Keratinocyte (primary cell): ENCODE measurements at regions not wholly inside any gene's neighbourhood (a gene's known extent, or its start where the extent isn't known, plus 50 kb on each side); places are given as distances from the start of the nearest gene placed in this dataset.

Experiments
- DNase-seq: peaks from one replicate; pipeline ENCODE4 v3.0.0-alpha.2; 2011; ENCODE audit warnings: low read depth, missing footprints, low spot score
- FAIRE-seq: peaks from 2 replicates; lab custom pipeline; 2011; peaks lifted over from hg19 to GRCh38; lab: Jason Lieb, UNC
- H2AFZ ChIP-seq: 2 replicates; pipeline ENCODE4 v1.6.0; 2012; ENCODE audit warnings: low read length, control low read depth, inconsistent platforms; ENCODE audit not compliant: control insufficient read depth
- H3K27ac ChIP-seq: 2 replicates; pipeline ENCODE4 v1.5.1; 2011; ENCODE audit warnings: low read length; ENCODE audit not compliant: control insufficient read depth, insufficient read depth
- H3K27me3 ChIP-seq: 3 replicates; pipeline ENCODE4 v1.6.0; 2011; ENCODE audit warnings: low read length; ENCODE audit not compliant: control insufficient read depth, insufficient read depth; ENCODE audit errors: extremely low read depth
- H3K36me3 ChIP-seq, 2 experiments: 2 replicates in 1 of 2; 3 replicates in 1 of 2; pipeline ENCODE4 v1.5.1; 2011; ENCODE audit warnings: low read length in 2 of 2, mild to moderate bottlenecking in 1 of 2; ENCODE audit not compliant: control insufficient read depth in 2 of 2, insufficient read depth in 2 of 2; ENCODE audit errors: extremely low read depth in 1 of 2
- H3K4me1 ChIP-seq: 3 replicates; pipeline ENCODE4 v1.5.1; 2011; ENCODE audit warnings: low read length; ENCODE audit not compliant: control insufficient read depth, insufficient read depth; ENCODE audit errors: extremely low read depth
- H3K4me2 ChIP-seq: 3 replicates; pipeline ENCODE4 v1.6.0; 2011; ENCODE audit warnings: low read depth, low read length; ENCODE audit not compliant: control insufficient read depth, insufficient read depth; ENCODE audit errors: extremely low read depth
- H3K4me3 ChIP-seq, 3 experiments: fragments of 200-600 bp in 1 of 3; sonication (generic) in 1 of 3; 2 replicates in 2 of 3; 3 replicates in 1 of 3; pipeline ENCODE4 v1.5.1; 2011 to 2016; ENCODE audit warnings: low read length in 3 of 3, mild to moderate bottlenecking in 3 of 3, control low read depth in 2 of 3, inconsistent platforms in 1 of 3, low read depth in 1 of 3, mixed read lengths in 1 of 3, mixed run types in 1 of 3, moderate library complexity in 1 of 3; ENCODE audit not compliant: control insufficient read depth in 2 of 3, insufficient read depth in 2 of 3; ENCODE audit errors: extremely low read depth in 1 of 3
- H3K79me2 ChIP-seq: 2 replicates; pipeline ENCODE4 v1.6.0; 2012; ENCODE audit warnings: low read length; ENCODE audit not compliant: control insufficient read depth, insufficient read depth
- H3K9ac ChIP-seq: 3 replicates; pipeline ENCODE4 v1.6.0; 2011; ENCODE audit warnings: low read length; ENCODE audit not compliant: control insufficient read depth, insufficient read depth; ENCODE audit errors: extremely low read depth
- H3K9me1 ChIP-seq: 3 replicates; pipeline ENCODE4 v1.6.0; 2011; ENCODE audit warnings: low read length; ENCODE audit not compliant: control insufficient read depth, insufficient read depth; ENCODE audit errors: extremely low read depth
- H3K9me3 ChIP-seq: 2 replicates; pipeline ENCODE4 v1.5.1; 2012; ENCODE audit warnings: low read depth, low read length; ENCODE audit not compliant: control insufficient read depth
- H4K20me1 ChIP-seq: 3 replicates; pipeline ENCODE4 v1.6.0; 2011; ENCODE audit warnings: low read length; ENCODE audit not compliant: control insufficient read depth, insufficient read depth; ENCODE audit errors: extremely low read depth
- CTCF ChIP-seq, 3 experiments: IDR thresholded peaks in 1 of 3; conservative IDR thresholded peaks in 1 of 3; optimal IDR thresholded peaks in 1 of 3; 2 replicates in 2 of 3; 3 replicates in 1 of 3; pipeline versions ENCODE3 to v1.5.1; 2011; ENCODE audit warnings: low read length in 3 of 3, mild to moderate bottlenecking in 3 of 3, moderate library complexity in 2 of 3, control low read depth in 1 of 3, inconsistent platforms in 1 of 3; ENCODE audit not compliant: insufficient read depth in 2 of 3; ENCODE audit errors: extremely low read depth in 1 of 3
- EZH2 ChIP-seq: IDR thresholded peaks from one replicate; pipeline ENCODE4 v1.6.1; 2012; ENCODE audit warnings: inconsistent platforms, mild to moderate bottlenecking, low read length, moderate library complexity
- dilution Hi-C: fragments of 300-500 bp; cut with MboI; formaldehyde crosslinking; loops from one replicate; pipeline ENCODE4 v1.7.0; 2020; ENCODE audit warnings: low sequenced_read_pairs; ENCODE audit not compliant: extremely low pct_ligation_motif_present

GRCh38 chr10:118508863-118509262 lies 86.6 kb downstream of the PRLHR start:
- peaks cover 32% of the 10 kb centered on the region for H3K4me1 ChIP-seq
- H3K27ac ChIP-seq = no peak overlapping the region
- FAIRE-seq (no peak), DNase-seq (no peak)
- H3K4me2 ChIP-seq = no peak overlapping the region
- H3K27me3 ChIP-seq = no peaks in the 10 kb centered on the region
- no peaks in the 10 kb centered on the region for H3K79me2 ChIP-seq
- no peaks in the 10 kb centered on the region for H3K9me1 ChIP-seq
- no peak overlapping the region for H2AFZ ChIP-seq
- TF ChIP-seq EZH2 (no peak), CTCF (optimal IDR thresholded peaks at IDR 0.05 in 1 of 3, IDR thresholded peaks at IDR 0.05 in 1 of 3, conservative IDR thresholded peaks at IDR 0.05 in 1 of 3; ENCODE audit: extremely low read depth in 1 of 3, insufficient read depth in 2 of 3, low read length in 3 of 3) (no peak)
- no peaks in the 10 kb centered on the region for H4K20me1 ChIP-seq
- no peak overlapping the region for H3K9ac ChIP-seq
- H3K9me3 ChIP-seq = no peaks in the 10 kb centered on the region
- no peaks in the 10 kb centered on the region for H3K36me3 ChIP-seq
- no peak overlapping the region for H3K4me3 ChIP-seq
- dilution Hi-C loops = no loop called here

- no peak overlapping the region for H3K27ac ChIP-seq
- H3K36me3 ChIP-seq = no peaks in the 10 kb centered on the region
- no peaks in the 10 kb centered on the region for H3K79me2 ChIP-seq
- H3K9me3 ChIP-seq = no peaks in the 10 kb centered on the region
- no peak overlapping the region for H3K4me3 ChIP-seq
- no peaks in the 10 kb centered on the region for H3K9me1 ChIP-seq
- FAIRE-seq = no peak
- H3K9ac ChIP-seq = no peak overlapping the region
- no peak for DNase-seq
- no peak overlapping the region for H3K4me2 ChIP-seq
- dilution Hi-C loops = no loop called here
- peaks cover 38% of the 10 kb centered on the region for H3K4me1 ChIP-seq
- no peaks in the 10 kb centered on the region for H4K20me1 ChIP-seq
- H2AFZ ChIP-seq = no peak overlapping the region
- H3K27me3 ChIP-seq = no peaks in the 10 kb centered on the region
- TF ChIP-seq EZH2 = no peak
- TF ChIP-seq CTCF (optimal IDR thresholded peaks at IDR 0.05 in 1 of 3, IDR thresholded peaks at IDR 0.05 in 1 of 3, conservative IDR thresholded peaks at IDR 0.05 in 1 of 3; ENCODE audit: extremely low read depth in 1 of 3, insufficient read depth in 2 of 3, low read length in 3 of 3) = no peak
Observed at GRCh38 chr10:118508355-118508754, 87.1 kb downstream of the PRLHR start.
